LoVo (cell line): ENCODE measurements at regions not wholly inside any gene's neighbourhood (a gene's known extent, or its start where the extent isn't known, plus 50 kb on each side); places are given as distances from the start of the nearest gene placed in this dataset.
A peak's percentile ranks its signal among the peaks of the same experiment; 100 is the strongest.

Source experiments
- DNase-seq: peaks from one replicate; pipeline ENCODE4 v3.0.0-alpha.2; 2016; ENCODE audit warnings: low spot score

DNA sequence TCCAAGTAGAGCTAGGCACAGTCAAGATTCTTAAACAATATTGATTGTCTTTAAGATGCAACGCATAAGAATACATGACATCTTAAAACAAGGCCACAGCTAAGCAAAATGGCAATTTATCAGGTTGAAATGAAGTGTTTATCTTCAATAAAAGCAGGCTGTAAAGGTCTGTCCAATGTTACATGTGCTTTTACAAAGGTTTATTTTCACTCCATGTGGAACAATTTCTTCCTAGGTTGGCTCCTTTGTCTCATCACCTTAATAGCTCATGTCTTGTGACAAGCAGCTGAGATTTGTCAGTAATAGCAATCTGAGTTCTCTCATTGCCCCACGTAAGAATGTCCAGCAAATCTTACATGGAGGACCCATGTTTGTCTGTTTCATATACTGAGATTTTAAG is 437.6 kb downstream of the GPAM start:
- no peak for DNase-seq

DNA sequence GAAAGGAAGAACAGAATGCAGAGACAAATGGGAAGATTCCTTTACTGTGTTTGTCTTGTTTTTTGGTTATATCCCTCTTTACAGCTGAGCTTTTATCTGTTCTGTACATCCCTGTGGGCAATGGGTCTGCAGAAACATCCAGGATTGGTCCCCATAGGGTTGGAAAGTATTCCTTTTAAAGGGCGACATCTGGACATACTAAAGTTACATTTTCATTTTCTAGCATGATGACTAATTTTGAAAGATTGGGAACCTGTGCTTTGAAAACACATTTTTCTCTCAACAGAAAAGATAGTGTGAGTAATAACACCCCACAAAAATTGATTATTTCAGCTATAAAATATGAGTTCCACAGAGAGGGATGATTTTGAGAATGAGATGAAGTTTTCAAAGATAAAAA is 435.8 kb downstream of the GPAM start:
- no peak for DNase-seq

DNA sequence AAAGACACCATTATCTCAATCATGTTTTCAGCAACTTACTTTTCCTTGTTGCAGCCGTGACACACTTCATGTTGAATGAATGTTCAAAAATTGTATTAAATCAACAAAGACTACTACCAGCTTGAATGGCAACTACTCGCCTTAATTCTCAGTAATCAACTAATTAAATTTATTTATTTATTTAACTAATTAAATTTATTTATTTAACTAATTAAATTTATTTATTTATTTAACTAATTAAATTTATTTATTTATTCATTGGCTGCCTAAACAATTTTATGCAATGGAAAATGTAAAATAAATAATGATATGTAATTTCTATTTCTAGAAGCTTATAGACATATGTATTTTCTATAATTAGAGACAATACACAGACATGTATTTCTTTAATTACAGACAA is 435.4 kb downstream of the GPAM start:
- DNase-seq: no peak

- no peak for DNase-seq
Observed at GRCh38 chr10:111750165-111750849, 433.3 kb downstream of the GPAM start.

GRCh38 chr10:111756217-111757061 is 427.1 kb downstream of the GPAM start:
- DNase-seq: peak; percentile 64

- no peak for DNase-seq
Observed at GRCh38 chr10:111758593-111758992, 425.0 kb downstream of the GPAM start.

- no peak for DNase-seq
Observed at GRCh38 chr10:111762114-111762513, 421.5 kb downstream of the GPAM start.

DNA sequence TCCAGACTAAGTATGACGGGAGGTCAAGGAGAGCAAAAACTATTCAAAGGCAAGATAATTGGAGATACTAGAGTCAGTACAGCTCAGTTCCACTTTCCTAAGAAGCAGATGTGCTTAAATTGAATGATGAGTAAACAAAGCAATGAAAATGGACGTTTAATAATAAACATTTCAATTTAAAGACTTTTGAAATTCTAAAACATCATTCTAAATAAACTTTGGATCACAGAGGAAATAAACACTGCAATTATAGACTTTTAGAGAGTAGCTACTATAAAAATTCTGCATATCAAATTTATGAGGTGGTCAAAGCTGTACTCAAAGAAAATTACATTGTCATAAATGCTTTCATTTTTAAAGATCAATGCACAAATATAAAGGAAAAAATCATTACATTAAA is 418.3 kb downstream of the GPAM start:
- no peak for DNase-seq

DNA sequence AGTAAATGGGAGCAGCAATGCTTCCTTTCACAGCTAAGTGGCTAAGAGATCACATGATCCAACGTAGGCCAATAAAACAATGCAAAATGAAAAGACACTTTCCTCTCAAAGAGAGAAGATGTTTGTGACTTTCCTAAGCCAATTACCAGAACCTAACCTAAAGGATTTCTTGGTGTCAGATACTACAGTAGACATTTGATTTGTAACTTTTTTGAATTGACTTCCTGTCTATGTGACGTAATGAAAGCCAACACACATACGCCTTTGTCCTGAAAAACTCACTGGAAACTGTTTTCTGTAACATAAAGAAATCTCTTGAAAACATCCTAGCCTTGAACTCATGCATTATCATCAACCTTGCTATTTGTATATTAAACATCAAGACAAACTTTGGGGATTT is 417.1 kb downstream of the GPAM start:
- no peak for DNase-seq

DNA sequence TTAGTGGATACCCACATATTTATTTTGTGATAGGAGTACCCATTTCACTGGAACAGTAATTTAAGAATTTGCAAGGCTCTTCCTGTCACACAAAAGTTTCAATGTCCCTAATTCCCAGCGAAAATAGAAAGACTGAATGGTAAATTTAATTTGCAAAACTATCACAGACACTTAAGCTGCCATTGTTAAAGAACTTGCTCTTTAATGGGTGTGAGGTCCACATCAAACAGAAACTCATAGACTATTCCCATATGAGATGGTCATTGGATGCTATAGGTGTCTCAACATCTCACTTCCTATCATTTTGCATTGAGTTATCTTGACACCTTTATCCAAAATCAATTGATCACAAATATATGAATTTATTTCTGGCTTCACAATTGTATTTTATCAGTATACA is 415.9 kb downstream of the GPAM start:
- DNase-seq: no peak

GRCh38 chr10:111773950-111774349 is 409.6 kb downstream of the GPAM start:
- no peak for DNase-seq

GRCh38 chr10:111774486-111774885 is 409.1 kb downstream of the GPAM start:
- no peak for DNase-seq

DNA sequence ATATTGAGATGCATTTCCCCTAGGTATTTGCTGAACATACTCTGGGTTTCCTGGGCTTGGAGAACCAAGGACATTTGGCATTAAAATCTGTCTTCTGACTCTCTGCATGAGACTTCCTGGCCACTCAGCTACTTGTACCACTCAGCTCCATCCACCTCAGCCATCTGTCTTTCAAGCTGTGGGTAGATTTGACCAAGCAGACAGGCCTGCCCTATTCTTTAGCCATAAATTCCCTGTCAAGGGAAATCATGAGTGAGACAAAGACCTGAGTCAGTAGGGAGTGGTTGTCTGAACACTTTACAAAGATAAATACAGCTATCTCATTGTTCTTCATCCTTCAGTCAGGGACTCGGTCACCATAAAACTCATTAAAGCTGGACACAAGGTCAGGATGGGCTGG is 399.1 kb downstream of the GPAM start:
- DNase-seq: no peak

GRCh38 chr10:111784946-111785465 is 398.6 kb downstream of the GPAM start:
- DNase-seq: no peak

DNA sequence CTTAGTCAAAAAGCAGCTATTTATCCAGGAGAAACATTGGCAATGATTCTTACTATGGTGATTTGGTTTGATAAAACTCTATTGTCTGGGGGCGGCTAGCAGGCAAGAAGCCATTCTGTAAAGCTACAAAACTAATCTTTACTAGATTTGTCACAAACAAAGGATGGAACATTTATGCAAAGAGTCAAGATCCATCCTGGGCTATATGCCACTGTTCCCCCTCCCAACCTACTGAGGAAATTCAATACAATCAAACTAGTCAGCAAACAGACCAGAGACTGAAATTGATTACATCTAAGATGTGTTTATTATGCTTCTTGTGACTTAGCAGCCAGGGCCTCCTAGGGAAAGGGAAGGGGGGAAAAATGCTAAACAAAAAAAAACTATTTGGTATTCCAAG is 397.6 kb downstream of the GPAM start:
- DNase-seq: no peak

GRCh38 chr10:111789821-111790220 is 393.7 kb downstream of the GPAM start:
- DNase-seq: no peak

DNA sequence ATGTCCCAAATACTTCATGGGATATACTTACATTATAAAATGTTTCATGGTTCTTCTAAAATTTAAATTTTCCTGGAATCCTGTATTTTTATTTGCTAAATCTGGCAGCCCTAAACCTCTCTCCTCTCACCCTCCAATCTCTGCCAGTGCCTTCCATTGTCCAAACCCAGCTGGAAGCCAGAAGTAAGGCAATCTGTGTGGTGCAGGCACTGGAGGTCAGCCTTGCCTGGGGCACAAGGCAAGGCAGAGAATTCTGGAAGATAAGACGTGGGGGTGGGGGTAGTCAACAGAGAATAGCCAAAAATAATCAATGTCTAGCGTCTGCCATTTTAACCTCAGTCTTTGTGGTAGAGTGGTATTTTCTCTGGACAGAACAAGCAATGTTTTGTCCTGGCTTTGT is 381.7 kb downstream of the GPAM start:
- no peak for DNase-seq

- no peak for DNase-seq
Observed at GRCh38 chr10:111804781-111805180, 378.8 kb downstream of the GPAM start.

GRCh38 chr10:111811517-111811916 is 372.0 kb downstream of the GPAM start:
- no peak for DNase-seq

DNA sequence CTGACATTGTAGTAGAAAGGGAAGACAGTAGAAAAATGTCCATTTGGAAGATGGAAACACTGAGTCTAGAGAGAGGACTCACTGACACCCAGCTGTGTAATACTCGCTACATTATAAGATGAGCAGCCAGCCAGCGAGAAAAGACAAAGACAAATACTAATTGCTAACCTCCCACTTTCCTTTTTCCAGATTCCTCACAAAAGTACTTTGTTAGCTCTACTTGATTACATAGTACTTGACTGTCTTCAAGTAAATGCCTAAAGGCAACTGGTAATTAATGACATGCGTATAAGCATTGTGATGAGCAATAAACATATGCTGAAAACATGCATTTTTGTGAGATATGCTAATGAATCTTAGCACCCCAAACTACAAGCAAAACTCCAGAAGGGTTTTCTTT is 363.1 kb downstream of the GPAM start:
- DNase-seq: no peak

DNA sequence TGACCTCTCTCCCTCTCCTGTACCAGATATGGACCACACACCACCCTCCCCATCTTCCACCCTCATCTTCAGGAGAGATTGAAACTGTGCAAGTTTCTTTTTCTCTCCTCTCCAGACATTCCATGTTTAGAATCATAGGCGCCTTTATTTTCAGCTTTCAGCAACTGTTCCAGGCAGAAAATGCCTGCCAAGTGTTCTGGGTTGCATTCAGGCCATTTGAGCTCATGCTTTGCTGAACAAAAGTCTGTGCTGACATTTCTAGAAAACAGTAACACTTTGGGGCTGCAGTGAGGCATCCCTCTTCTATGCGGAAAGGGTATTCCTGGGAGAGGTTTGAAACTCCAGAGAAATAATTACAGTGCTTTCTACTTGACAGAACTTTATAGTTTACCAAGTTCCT is 361.7 kb downstream of the GPAM start:
- no peak for DNase-seq

GRCh38 chr10:111822661-111823060 is 360.9 kb downstream of the GPAM start:
- DNase-seq: no peak

DNA sequence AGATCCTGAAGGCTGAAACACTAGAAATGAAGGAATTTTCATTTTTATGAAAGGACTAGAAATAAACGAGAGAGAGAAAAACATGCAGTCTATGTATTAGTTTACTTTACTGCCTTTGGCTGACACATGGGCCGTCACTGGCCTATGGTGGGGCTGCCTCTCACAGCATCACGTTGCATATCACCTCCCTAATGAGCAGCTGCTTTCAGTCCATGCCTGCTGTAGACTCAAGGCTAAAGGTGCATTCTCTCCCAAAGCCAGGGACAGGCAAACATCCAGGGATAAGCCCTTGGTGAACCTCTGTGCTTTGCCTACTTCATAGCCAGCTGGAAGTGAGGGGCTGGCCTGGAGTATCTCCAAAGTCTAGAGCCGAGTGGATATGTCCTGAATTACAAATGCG is 359.4 kb downstream of the GPAM start:
- no peak for DNase-seq

GRCh38 chr10:111830359-111830758 is 353.2 kb downstream of the GPAM start:
- no peak for DNase-seq
